Common myeloid progenitor, CD34-positive (primary cell): ENCODE measurements at regions not wholly inside any gene's neighbourhood (a gene's known extent, or its start where the extent isn't known, plus 50 kb on each side); places are given as distances from the start of the nearest gene placed in this dataset.
"Not testable (repeated sequence)": the region's sequence is repeated elsewhere in the genome, so short reads cannot be mapped to it uniquely, and the experiment has no call there.

Source experiments
- CTCF ChIA-PET: fragments of 350-600 bp; sonication (Branson Sonifier 250); formaldehyde crosslinking; loops from one replicate; lab custom pipeline; 2021; ENCODE audit warnings: antibody characterized with exemption; lab: Charles Lee
- POLR2A ChIA-PET: fragments of 350-600 bp; sonication (Branson Sonifier 250); formaldehyde crosslinking; loops from one replicate; lab custom pipeline; 2021; ENCODE audit warnings: antibody characterized with exemption; lab: Charles Lee
- DNase-seq, 3 donors: peaks; one replicate each; pipeline versions ENCODE4 v3.0.0 to v3.0.0-alpha.2; 2013
- H3K27ac ChIP-seq, 2 experiments: 1 replicate in 1 of 2; 2 replicates in 1 of 2; pipeline ENCODE4 v1.7.0; 2013; ENCODE audit warnings: inconsistent platforms in 2 of 2, low read length in 2 of 2, mild to moderate bottlenecking in 2 of 2, low read depth in 1 of 2, moderate library complexity in 1 of 2; ENCODE audit not compliant: severe bottlenecking in 2 of 2, insufficient read depth in 1 of 2, poor library complexity in 1 of 2
- H3K27me3 ChIP-seq, 5 experiments: replicated peaks in 2 of 5; 1 replicate in 3 of 5; 2 replicates in 2 of 5; pipeline versions ENCODE4 v1.6.1 to v1.7.0; 2013; ENCODE audit warnings: low read length in 4 of 5, mild to moderate bottlenecking in 2 of 5, moderate library complexity in 2 of 5, inconsistent platforms in 1 of 5; ENCODE audit not compliant: insufficient read depth in 5 of 5, control insufficient read depth in 4 of 5
- H3K36me3 ChIP-seq, 4 experiments: 1 replicate in 2 of 4; 2 replicates in 2 of 4; pipeline versions ENCODE4 v1.6.1 to v1.7.0; 2013; ENCODE audit warnings: low read length in 3 of 4, control low read depth in 1 of 4, mild to moderate bottlenecking in 1 of 4; ENCODE audit not compliant: control insufficient read depth in 4 of 4, insufficient read depth in 4 of 4
- H3K4me1 ChIP-seq, 4 experiments: 1 replicate in 3 of 4; 2 replicates in 1 of 4; pipeline versions ENCODE4 v1.6.1 to v1.7.1; 2013; ENCODE audit warnings: low read length in 3 of 4, mild to moderate bottlenecking in 3 of 4, control low read depth in 1 of 4, inconsistent platforms in 1 of 4, moderate library complexity in 1 of 4; ENCODE audit not compliant: control insufficient read depth in 4 of 4, insufficient read depth in 4 of 4; ENCODE audit errors: control extremely low read depth in 1 of 4
- H3K4me3 ChIP-seq, 7 experiments: 1 replicate in 4 of 7; 2 replicates in 3 of 7; pipeline versions ENCODE4 v1.5.1 to v1.7.0; 2013; ENCODE audit warnings: mild to moderate bottlenecking in 7 of 7, low read length in 6 of 7, moderate library complexity in 6 of 7, inconsistent platforms in 2 of 7, low read depth in 2 of 7, control low read depth in 1 of 7; ENCODE audit not compliant: insufficient read depth in 4 of 7, control insufficient read depth in 1 of 7; ENCODE audit errors: extremely low read depth in 1 of 7
- H3K9me3 ChIP-seq, 5 experiments: 1 replicate in 4 of 5; 2 replicates in 1 of 5; pipeline versions ENCODE4 v1.6.1 to v1.7.1; 2013; ENCODE audit warnings: low read length in 4 of 5, mild to moderate bottlenecking in 2 of 5, inconsistent platforms in 1 of 5, low read depth in 1 of 5, moderate library complexity in 1 of 5; ENCODE audit not compliant: control insufficient read depth in 4 of 5, insufficient read depth in 2 of 5; ENCODE audit errors: control extremely low read depth in 1 of 5
- WGBS: methylation state at CpG from one replicate; pipeline ENCODE4 v1.1.5; 2013; ENCODE audit not compliant: insufficient coverage; 5-methylcytosine and 5-hydroxymethylcytosine counted together

DNA sequence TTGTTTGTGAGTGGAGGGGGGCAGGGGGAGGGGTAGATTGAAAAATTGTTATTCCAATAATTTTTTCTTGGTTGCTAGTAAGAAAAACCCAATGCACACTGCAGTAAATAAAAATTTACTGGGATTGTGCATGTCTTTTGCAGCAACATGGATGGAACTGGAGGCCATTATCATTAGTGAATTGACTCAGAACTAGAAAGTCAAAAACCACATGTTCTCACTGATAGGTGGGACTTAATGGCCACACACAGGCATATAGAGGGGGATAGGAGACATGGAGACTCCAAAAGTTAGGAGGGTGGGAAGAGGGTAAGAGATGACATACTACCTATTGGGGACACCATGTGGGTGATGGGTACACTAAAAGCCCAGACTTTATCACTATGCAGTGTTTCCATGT lies 67.2 kb downstream of the BUB3 start:
- H3K36me3 ChIP-seq = no peaks in the 10 kb centered on the region
- H3K9me3 ChIP-seq = peaks cover 0 to 7% (median 3%) of the 10 kb centered on the region in 5 experiments
- POLR2A ChIA-PET = no interaction called here
- no peak overlapping the region for H3K27ac ChIP-seq
- no peaks in the 10 kb centered on the region for H3K27me3 ChIP-seq
- H3K4me1 ChIP-seq = no peaks in the 10 kb centered on the region
- no peak overlapping the region for H3K4me3 ChIP-seq
- DNase-seq = no peak
- CTCF ChIA-PET = no interaction called here

GRCh38 chr10:123222832-123223231 lies 68.6 kb downstream of the BUB3 start:
- CTCF ChIA-PET = no interaction called here
- Histone ChIP-seq H3K4me3 (no peak overlapping the region), H3K36me3 (no peaks in the 10 kb centered on the region), H3K27me3 (peaks cover 0 to 2% (median 0%) of the 10 kb centered on the region in 5 experiments), H3K27ac (no peak overlapping the region), H3K4me1 (no peaks in the 10 kb centered on the region), H3K9me3 (peaks cover 0 to 3% (median 0%) of the 10 kb centered on the region in 5 experiments)
- no peak for DNase-seq
- 97% methylated on average over 3 of the region's 4 CpGs for WGBS
- POLR2A ChIA-PET = no interaction called here

DNA sequence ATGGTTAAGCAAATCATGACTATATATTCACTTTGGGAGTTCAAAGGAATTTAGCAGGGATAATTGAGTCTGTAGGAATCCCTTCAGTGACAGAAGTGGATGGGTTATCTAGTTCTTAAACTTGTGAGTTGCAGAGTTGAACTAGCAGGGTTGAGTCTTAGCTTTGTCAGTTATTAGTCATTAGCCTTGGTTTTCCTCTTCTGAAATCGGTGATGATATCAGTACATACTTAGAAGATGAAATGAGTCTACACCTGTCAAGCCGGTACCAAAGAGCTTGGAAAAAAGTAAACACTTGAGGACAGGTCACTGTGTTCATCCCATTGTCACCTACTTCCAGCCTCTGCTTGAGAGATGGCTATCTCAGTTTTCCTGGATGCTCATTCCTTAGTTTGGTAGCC lies 73.5 kb downstream of the BUB3 start:
- CTCF ChIA-PET = no interaction called here
- no peak for DNase-seq
- WGBS = 95% methylated on average over 2 of the region's 2 CpGs
- Histone ChIP-seq H3K9me3 (peaks cover 0 to 6% (median 0%) of the 10 kb centered on the region in 5 experiments), H3K4me1 (no peaks in the 10 kb centered on the region), H3K4me3 (no peak overlapping the region), H3K36me3 (no peaks in the 10 kb centered on the region), H3K27ac (no peak overlapping the region), H3K27me3 (peaks cover 0 to 2% (median 0%) of the 10 kb centered on the region in 5 experiments)
- POLR2A ChIA-PET = no interaction called here

DNA sequence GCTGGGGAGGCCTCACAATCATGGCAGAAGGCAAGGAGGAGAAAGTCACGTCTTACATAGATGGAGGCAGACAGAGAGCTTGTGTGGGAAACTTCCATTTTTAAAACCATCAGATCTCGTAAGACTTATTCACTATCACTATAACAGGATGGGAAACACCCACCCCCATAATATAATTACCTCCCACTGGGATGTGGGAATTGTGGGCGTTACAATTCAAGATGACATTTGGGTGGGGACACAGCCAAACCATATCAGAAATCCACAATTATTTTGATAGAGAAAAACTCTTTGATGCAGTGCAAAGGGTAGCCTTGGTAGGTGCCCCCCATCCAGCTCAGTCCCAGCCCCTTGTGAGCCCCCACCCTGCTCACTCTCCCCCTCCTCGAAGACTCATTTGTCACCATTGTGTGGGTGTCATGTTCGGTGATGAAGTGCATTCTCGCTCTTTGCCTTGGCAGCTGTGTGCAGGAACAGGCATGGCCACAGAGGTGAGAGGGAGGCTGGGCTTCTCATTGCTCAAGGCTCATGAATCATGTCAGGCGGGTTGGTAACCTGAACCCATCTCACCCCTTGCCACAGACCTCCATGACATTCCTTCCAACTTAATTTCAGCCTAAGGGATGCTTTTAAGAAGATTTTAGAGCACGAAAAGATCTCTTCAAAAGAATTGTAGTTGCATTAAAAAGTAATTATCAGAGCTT lies 75.9 kb downstream of the BUB3 start:
- POLR2A ChIA-PET = no interaction called here
- no peaks in the 10 kb centered on the region for H3K4me1 ChIP-seq
- CTCF ChIA-PET = no interaction called here
- H3K27me3 ChIP-seq = peaks cover 0 to 2% (median 0%) of the 10 kb centered on the region in 5 experiments
- H3K4me3 ChIP-seq = no peak overlapping the region
- no peaks in the 10 kb centered on the region for H3K36me3 ChIP-seq
- no peak overlapping the region for H3K27ac ChIP-seq
- 100% methylated on average over 2 of the region's 8 CpGs for WGBS
- no peak for DNase-seq
- peaks cover 0 to 10% (median 3%) of the 10 kb centered on the region in 5 experiments for H3K9me3 ChIP-seq

- DNase-seq, CTCF ChIA-PET, H3K36me3 ChIP-seq, H3K27me3 ChIP-seq, H3K27ac ChIP-seq, H3K4me1 ChIP-seq, POLR2A ChIA-PET, H3K4me3 ChIP-seq: not testable (repeated sequence)
- peaks cover 0 to 16% (median 6%) of the 10 kb centered on the region in 5 experiments for H3K9me3 ChIP-seq
- no CpG with 5 or more reads among the region's 1 CpG for WGBS
These were observed 78.7 kb downstream of the BUB3 start for GRCh38 chr10:123232879-123233278.

GRCh38 chr10:123235014-123235413 lies 80.8 kb downstream of the BUB3 start:
- H3K9me3 ChIP-seq = peaks cover 0 to 16% (median 6%) of the 10 kb centered on the region in 5 experiments
- 100% methylated on average over 3 of the region's 4 CpGs for WGBS
- H3K4me3 ChIP-seq, DNase-seq, POLR2A ChIA-PET, H3K36me3 ChIP-seq, H3K27me3 ChIP-seq, CTCF ChIA-PET, H3K4me1 ChIP-seq, H3K27ac ChIP-seq: not testable (repeated sequence)

DNA sequence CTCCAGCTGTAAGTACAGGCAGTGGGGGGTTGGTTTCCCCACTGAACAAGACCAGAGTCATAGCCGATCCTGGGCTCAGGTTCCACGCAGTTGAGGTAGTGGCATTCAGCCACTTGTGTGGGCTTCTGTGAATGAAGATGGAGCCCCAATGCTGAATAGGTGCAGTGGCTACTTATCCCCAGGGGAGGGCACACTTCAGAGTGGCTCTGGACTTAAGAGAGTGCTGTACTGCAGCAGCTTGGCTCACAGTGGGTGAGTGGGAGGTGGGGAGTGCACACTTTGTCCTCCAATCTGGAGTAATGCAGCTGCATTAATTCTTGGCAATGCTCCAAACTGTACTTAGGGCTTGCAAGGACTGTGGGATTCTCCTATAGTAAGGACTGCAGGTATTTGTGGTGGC lies 81.9 kb downstream of the BUB3 start:
- no peak for DNase-seq
- WGBS = 100% methylated on average over 2 of the region's 2 CpGs
- Histone ChIP-seq H3K36me3 (no peaks in the 10 kb centered on the region), H3K4me3 (no peak overlapping the region), H3K4me1 (no peaks in the 10 kb centered on the region), H3K27ac (no peak overlapping the region), H3K27me3 (no peaks in the 10 kb centered on the region), H3K9me3 (peaks cover 0 to 16% (median 6%) of the 10 kb centered on the region in 5 experiments)
- CTCF ChIA-PET = no interaction called here
- POLR2A ChIA-PET = no interaction called here
